NCI-H2171 (cell line): ENCODE measurements at regions not wholly inside any gene's neighbourhood (a gene's known extent, or its start where the extent isn't known, plus 50 kb on each side); places are given as distances from the start of the nearest gene placed in this dataset.

Experiments used
- DNase-seq: peaks from one replicate; lab custom pipeline; 2025; lab: John Stamatoyannopoulos, UW

DNA sequence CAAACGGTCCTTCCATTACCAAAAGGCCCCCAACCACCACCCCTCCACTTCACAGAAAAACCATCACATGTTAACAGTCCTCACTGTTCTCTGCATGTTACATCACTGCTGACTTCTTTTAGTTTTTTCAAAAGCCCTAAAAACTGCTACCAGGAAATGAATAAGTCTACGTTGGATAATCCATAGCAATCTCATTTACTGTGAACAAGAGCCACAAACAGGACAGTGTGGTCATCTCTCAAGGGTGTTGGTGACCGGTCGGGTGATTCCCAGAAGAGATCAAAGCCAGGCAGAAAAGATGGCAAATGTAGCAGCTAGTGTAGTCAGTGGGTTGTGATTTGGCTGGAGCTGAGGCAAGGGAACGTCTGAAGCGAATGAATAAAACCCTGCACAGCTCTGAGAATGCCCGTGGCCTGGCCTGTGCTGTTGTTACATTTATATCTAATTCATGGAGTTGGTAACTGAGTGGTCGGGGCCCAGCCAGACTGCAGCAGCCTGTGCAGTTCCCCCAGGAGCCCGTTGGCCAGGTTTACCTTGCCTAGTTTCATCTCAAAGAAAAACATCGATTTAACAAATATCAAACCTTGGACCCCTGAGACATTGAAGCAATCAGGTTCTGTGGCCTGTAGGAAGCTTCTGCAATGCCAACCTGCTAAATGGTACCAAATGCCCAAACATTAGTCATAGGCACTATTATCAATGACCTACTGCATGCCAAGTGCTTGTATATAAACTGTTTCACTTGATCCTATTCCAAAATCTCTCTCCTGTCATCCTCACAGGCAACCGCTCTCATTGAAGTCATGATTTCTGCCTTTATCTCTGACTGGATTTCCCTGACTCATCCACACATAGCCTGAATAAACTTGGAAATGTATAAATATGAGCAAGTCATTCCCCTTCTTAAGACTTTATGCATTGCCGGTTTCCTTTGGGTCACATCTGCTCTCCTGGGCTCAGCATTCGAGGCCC is 153.8 kb upstream of the SERP2 start:
- DNase-seq: no peak

GRCh38 chr13:44220948-44221347 is 152.7 kb upstream of the SERP2 start:
- DNase-seq: no peak

DNA sequence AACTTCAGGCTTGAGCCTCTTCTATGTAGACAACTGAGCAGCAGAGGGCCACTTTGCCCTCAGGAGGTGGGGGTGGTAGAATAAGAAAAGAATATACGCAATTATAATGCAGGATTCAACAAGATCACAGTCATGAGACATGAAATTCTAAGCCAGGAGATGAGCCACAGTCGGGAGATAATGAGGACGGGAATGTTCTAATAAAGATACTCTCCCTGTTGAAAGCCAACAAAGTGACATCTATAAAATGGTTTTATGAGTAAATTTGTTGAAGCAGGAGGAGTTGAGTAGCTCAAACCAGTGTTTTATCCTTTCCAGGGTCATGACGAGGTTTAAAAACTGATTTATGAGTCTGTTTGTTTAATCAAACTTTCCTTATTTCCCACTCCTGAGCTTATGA is 152.0 kb upstream of the SERP2 start:
- DNase-seq: no peak

- no peak for DNase-seq
These were observed 149.7 kb upstream of the SERP2 start for GRCh38 chr13:44223770-44224444.

DNA sequence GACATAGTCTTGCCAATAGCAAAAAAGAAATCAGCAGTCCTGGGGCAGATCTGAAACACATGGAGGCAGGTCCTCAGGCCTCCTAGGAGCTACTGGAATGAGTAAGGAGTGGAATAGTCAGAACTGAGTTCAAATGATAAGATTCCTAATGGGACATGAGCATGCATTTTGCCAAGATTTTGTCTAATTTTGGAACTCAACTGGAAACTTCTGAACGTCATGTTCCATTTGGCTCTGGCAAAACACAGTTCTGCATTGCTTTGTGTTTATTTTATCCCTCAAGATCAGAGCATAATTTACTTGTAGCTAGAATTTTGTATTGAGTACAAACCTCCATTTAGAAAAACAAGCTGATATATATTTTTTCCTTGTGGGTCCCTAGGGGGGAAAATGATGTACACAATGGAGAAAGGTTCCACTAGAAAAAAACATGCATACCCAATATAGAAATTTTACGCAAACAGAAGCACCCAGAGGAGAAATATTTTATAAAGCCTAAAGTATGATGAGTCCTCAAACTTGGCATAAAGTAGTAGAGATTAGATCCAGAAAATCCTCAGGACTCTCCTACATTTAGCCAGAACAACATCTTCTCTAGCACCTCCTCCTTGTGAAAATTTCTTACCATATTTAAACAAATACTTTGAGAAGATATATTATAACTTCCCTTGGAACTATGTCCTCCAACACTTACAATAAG is 149.0 kb upstream of the SERP2 start:
- no peak for DNase-seq

DNA sequence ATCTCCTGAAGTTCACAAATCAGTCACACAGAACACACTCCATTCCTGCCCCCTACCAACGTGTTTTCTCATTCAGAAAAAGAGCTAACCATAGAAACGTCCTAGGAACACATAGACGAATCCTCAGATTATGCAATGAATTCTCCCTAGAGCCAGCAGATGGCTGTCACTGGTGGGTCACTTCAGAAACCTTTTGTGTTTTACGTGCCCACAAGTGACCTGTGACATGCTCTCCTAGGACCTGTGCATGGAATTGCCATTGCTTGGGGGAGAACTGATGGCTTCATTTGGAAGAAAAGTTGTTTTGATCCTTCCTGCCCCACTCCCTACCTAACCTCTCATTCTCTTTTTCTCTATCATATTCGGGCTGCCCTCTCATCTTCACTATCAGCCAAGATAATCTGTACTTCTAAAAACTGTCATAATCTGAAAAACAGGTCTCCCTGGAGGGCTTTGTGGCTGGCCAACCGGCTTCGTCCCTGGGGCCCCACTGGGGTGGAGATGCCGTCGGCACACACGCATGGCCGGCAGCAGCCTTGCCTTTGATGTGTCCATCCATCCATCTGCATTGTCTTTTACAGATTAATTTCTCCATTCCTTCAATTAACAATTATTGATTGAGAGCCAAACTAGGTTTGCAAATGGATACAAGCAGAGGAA is 144.1 kb upstream of the SERP2 start:
- no peak for DNase-seq

DNA sequence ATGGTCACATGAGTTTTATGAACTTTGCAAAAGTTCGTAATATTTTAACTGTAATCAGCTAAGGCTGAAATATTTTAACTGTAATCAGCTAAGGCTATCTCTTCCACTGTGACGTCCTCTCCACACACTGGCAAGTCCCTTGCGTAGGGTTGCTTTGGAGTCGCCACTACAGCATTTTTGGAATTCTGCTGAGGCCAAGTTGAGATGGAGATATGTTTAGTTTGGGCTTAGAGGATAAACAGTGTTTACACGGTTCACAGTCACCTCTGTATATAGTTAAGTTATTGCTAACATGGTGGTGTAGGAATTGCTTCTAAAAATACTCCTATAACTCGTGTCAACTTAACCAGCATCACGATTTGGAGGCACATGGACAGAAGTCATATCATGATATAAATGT is 143.6 kb upstream of the SERP2 start:
- DNase-seq: no peak

- no peak for DNase-seq
These were observed 142.9 kb upstream of the SERP2 start for GRCh38 chr13:44230736-44231135.

DNA sequence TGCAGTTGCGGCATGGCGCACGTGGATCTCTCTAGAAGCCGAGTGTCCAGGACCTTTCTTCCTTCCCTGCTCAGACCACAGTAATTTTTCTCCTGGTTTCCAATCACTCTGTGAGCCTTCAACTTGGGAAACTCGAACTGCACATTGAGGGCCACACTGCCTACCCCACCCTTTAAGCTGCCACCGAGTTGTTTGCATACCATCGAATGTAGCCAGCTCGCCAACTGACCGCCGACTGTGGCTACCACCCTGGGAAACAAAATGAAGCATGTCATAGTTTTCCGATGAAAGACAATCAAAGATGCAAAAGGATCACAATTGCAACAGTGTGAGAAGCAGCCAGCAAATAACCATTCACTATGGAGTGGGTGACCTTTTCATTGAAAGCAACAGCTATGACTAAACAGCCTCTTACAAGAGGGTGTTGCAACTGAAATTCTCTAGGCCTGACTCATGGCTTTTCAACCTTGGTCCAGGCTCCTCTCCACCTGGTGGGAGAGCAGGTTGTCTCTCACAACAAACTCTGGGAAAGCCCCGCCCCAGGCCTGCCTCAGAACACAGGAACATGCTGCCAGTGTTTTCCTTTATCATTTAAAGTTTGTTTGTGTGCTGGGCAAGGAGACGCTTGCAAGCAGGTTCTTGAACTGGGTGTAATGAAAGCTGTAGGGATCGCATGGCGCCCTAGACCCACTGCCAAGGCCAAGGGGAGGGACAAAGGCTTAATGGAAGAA is 141.7 kb upstream of the SERP2 start:
- no peak for DNase-seq

GRCh38 chr13:44232774-44233173 is 140.8 kb upstream of the SERP2 start:
- no peak for DNase-seq

DNA sequence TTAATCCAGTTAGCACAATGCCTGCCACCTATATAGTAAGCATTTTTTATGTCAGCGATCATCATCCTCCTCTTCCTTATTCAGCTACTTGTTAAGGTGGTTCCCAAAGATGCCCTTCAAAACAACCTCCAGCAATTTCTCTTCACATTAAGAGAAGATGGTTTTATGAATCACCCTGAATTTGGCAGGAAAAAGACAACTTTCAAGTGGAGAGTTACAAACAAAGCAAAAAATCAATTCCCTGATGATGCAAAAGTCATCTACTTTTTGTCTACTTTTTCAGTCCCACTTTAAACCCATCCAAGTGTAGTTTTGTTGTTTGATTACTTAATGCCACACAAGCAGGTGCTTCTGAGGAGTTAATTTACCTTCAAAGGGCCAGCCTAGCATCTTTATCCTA is 139.1 kb upstream of the SERP2 start:
- no peak for DNase-seq

DNA sequence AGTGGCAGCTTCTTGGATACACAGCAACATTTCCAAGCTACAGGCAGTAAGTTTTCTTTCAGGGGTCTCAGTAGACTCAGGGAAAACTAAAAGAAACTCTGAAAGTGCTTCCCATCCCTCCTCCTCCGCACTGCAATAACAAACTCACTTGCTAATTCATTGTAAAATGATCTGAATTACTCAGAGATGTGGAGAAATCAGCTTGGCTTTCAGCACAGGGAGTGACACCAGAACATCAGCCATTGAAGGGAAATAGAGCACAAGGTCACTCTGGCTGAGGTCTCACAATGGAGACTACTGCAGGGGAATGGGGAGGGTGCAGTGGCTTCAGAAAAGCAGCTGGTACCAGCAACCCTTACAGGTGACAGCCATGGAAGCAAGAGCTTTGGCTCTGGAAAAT is 137.3 kb upstream of the SERP2 start:
- DNase-seq: no peak

GRCh38 chr13:44236801-44237207 is 136.8 kb upstream of the SERP2 start:
- DNase-seq: no peak

- DNase-seq: no peak
These were observed 136.3 kb upstream of the SERP2 start for GRCh38 chr13:44237276-44237767.

- no peak for DNase-seq
These were observed 135.7 kb upstream of the SERP2 start for GRCh38 chr13:44237881-44238421.

- no peak for DNase-seq
These were observed 132.9 kb upstream of the SERP2 start for GRCh38 chr13:44240611-44241145.

DNA sequence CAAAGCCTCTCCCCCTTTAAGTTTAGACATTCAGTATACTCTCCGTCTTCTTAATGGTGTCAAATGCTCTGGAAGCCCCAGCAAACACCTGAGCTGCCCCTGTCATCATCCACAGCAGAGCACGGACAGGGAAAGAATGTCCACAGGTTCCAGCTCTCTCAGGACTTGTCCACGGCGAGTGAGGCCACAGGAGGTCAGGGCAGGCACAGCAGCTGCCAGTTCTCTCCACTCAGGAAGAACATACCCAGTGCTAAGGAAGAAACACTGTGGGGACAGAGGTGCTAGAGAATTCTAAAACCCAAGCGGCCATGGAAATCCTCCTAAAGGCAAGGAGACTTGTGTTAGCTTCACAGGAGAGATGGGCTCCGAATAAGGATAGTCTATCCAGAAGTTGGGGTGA is 132.0 kb upstream of the SERP2 start:
- DNase-seq: no peak

DNA sequence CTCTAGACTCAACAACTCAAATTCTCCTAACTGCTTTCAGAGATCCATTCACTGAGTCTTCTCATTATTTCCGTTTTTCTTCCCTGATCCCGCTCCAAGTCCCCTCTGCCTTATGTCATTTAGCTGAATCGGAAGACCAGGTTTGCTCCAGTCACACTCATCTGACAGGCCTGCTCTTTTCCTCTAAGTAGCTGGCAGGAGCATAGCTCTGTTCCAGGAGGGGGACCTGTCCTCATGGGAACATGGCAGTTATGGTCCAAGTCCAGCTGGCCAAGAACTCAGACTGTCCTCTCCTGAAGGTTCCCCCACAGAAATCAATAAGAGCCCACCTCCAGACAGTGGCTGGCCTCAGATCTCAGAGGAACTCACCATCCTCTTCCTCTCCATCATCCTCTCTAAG is 130.9 kb upstream of the SERP2 start:
- no peak for DNase-seq

- DNase-seq: no peak
These were observed 130.3 kb upstream of the SERP2 start for GRCh38 chr13:44243198-44243857.

DNA sequence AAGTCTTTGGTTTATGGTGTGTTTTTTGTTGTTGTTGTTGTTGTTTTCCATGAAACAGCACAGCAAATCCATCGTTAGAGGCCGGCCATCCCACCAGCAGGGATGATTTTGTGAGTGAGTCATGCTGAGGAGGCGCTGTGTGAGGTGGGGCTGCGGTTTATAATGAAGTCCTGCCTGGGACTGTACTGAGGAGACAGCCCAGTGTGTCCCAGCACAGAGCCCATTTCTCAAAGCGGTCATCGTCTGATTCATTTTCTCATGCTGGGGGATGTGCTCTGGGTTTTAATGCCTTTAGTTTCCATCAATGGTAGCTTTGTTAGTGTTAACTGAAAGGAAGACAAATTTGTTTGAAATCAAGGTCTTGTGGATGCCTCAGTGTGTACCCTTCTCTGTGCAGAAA is 129.3 kb upstream of the SERP2 start:
- DNase-seq: no peak
